GM18858 (cell line): ENCODE measurements at regions not wholly inside any gene's neighbourhood (a gene's known extent, or its start where the extent isn't known, plus 50 kb on each side); places are given as distances from the start of the nearest gene placed in this dataset.
"Not testable (repeated sequence)": the region's sequence is repeated elsewhere in the genome, so short reads cannot be mapped to it uniquely, and the experiment has no call there.

Source experiments
- ATAC-seq: cut with Tn5 transposase; IDR thresholded peaks from one replicate; pipeline ENCODE4 v1.9.1; 2021; ENCODE audit not compliant: unreplicated experiment

DNA sequence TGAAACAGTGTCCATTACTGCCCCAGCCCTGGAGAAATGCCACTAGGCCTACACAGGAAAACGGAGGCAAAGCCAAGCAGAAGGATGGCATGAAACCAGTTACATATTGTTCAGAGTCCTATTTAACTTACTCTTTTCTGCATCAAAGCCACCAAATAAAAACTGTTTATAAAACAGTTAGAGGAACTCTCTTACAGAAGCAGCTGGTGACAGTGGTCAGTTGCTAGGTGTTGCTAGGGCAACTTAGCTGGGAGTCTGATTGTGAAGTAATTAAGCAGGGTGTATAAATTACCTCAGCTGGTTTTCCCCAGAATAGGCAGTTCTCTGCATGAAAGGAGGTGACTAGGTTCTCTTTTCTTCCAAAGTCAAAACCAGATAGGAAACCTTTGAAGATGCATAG is 115.6 kb upstream of the ZBED5 start:
- no peak for ATAC-seq

DNA sequence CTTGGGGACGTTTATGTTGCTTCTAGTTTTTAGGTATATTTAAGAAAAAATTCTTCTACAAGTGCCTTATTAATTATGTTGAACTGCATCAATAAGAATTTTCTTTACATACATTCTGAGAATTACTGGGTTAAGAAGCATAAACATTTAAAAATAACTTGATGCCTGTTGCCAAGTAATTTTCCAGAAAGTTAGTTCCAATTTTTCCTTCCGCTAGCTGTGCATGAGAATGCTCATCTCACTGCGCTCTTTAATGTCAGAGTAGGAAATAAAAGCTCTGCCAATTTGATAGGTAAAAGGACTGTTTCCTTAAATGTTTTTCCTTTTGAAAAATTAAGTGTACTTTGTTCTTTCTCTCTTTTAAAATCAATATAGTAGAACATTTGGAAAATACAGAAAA is 113.1 kb upstream of the ZBED5 start:
- no peak for ATAC-seq

DNA sequence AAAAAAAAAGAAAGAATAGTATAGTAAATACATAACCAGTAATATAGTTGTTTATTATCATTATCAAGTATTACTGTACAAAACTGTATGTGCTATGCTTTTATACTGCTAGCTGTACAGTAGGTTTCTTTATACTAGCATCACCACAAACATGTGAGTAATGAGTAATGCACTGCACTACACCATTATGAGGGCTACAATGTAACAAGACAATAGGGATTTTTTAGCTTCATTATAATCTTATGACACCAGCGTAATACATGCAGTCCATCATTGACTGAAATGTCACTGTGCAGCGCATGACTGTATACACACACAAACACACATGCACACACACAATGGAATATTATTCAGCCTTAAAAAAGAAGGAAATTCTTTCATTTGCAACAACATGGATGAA is 111.5 kb upstream of the ZBED5 start:
- no peak for ATAC-seq

DNA sequence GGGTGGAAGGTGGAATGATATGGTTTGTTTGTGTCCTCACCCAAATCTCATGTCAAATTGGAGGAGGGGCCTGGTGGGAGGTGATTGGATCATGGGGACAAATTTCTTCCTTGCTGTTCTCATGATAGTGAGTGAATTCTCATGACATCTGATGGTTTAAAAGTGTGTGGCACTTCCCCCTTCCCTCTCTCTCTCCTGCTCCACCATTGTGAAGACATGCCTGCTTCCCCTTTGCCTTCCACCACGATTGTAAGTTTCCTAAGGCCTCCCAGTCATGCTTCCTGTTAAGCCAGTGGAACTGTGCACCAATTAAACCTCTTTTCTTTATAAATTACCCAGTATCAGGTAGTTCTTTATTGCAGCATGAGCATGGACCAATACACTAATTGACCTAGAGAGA is 99.0 kb upstream of the ZBED5 start:
- ATAC-seq, result not testable (repeated sequence)

DNA sequence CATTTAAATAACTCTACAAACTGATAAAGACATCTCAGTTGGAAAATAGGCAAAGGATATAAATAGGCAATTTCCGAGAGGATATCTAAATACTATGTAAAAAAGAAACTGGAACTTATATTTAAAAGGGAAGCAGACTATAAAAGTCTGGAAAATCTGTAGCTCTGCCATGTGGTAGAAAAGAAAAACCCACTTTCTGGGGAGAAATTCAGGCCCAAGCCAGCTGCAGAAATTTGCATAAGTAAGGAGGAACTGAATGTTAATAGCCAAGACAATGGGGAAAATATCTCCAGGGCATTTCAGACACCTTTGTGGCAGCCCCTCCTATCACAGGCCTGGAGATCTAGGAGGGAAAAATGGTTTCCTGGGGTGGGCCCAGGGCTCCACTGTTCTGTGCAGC is 97.8 kb upstream of the ZBED5 start:
- no peak for ATAC-seq

DNA sequence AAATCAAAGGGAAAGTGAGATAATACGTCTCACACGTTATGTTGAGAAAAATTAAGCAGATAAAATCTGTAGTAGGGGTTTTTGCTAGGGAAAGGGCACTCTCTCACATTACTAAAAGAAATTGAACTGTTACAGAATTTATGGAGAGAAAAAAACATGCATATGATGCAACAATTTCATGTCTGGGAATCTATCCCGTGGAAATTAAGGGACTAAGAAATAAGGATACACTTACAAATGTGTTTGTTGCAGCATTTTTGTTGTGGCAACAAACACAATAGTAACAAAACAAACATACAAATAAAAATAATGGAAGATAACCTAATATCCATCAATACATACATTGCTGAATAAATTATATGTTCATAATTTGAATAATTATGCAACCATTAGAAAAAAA is 96.3 kb upstream of the ZBED5 start:
- no peak for ATAC-seq

DNA sequence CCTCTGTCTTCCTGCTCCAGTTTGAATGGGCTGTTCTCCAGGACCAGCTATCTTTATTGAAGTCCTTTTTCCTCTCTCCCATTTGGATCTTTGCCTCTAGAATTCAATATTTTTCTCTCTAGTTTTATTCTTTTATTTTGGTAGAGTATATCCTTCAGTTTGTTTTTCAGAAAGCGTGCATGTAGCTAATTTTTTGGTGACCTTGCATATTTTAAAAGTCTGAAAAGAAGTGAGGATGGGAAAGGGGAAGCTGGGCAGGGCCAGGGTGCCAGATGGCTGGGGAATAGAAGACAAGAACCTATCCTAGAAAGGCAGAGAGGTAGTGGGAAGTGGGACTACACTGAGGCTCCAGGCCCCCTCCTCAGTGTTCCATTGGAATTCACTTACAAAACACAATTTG is 95.0 kb upstream of the ZBED5 start:
- no peak for ATAC-seq

DNA sequence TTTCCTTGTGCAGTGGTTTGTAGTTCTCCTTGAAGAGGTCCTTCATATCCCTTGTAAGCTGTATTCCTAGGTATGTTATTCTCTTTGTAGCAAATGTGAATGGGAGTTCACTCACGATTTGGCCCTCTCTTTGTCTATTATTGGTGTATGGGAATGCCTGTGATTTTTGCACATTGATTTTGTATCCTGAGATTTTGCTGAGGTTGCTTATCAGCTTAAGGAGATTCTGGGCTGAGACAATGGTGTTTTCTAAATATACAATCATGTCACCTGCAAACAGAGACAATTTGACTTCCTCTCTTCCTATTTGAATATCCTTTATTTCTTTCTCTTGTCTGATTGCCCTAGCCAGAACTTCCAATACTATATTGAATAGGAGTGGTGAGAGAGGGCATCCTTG is 90.1 kb upstream of the ZBED5 start:
- not testable (repeated sequence) for ATAC-seq

DNA sequence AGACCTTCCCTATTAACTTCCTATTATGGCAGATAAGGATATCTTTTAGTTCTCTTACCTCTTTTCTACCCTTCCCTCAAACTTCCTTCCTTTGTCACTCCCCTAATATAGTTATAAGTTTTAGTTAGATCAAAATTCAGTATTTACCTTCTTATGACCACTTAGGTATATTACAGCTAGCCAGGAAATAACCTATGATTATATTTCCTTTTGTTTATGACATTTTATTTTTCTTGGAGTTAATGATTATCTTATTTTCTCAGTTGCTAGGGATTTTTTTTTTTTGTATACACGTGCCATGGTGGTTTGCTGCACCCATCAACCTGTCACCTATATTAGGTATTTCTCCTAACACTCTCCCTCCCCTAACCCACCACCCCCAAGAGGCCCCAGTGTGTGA is 88.2 kb upstream of the ZBED5 start:
- ATAC-seq, result no peak

DNA sequence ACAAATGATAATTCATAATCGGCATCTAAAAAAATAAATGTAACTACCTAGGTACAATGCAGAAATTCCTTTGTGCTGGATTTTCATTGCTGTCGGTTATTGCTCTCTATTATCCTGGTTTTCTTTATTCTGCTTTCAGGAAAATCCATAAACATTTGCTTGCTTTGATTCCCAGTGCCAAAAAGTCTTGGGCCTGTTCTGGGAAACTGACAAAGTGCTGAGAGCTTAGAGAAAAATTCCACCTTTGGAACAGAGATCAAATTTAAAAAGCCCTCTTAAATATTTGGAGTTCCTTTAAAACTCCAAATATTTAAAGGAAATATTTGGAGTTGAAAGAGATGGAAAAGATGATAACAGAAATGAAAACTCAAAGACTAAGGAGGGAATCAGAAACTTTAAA is 87.3 kb upstream of the ZBED5 start:
- no peak for ATAC-seq

DNA sequence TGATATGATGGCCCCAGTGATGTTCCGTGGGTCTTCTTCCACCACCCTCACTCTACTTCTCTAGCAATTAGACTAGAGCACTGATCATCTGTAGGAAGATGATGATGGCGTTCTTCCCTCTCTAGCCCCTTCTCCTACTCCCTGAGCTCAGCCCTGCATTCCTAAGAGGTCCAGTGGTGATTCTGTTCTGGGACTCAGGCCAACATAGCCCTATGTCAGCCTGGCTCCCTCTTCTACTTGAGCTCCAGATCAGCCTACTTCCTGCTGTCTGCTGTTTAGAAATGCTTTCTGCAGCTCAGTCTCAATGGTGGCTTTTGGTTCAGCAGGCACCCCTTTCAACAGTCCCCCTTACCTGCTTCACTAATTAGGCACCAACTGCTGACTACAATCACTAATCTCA is 86.1 kb upstream of the ZBED5 start:
- ATAC-seq, result no peak

DNA sequence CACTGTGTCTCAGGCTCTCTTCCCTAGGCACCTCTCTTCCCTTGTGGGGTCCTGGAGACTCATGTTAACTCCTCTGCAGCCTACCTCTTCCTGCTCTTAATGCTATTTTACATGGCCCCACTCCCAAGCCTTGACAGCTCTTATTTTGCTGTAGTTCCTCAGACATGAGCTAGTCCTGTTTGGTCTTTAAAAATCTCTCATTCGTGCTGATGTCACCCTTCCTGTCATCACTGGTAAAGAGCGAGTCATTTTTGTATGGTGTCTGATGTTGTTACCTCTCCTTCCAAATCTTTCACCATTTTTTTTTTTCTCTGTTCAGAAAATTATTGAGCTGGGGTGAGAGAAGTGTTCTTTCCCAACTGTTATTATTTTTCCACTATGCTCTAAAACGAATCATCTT is 84.8 kb upstream of the ZBED5 start:
- no peak for ATAC-seq

DNA sequence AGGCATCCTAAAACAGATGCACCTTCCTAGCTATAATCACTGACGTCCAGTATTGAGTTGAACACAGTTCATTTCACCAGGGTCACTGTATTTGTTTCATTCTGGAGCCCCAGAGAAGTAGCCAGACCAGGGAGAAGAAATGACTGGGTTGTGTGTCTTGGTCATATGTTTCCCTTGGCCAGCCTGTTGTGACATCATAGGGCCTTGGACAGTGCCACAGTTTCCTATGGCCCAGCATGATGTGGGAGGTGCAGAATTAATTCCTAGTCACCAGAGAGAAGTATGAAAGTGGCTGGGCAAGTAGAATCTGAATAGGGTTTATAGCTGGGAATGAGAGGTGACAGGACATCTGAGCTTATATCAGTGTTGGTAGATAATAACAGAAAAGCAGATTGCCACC is 84.0 kb upstream of the ZBED5 start:
- no peak for ATAC-seq

DNA sequence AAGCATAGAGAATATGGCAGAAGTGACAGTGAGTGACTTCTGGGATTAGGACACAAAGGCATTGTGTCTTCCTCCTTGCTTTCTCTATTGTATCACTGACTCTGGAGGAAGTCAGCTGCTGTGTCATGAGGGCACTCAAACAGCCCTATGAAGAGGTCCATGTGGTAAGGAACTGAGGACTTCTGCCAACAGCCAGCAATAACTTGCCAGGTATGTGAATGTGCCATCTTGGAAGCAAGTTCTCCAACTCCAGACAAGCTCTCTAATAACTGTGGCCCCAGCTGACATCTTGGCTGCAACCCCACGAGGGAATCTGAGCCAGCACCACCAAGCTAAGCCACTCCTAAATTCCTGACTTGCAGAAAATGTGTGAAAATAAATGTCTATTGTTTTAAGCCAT is 83.6 kb upstream of the ZBED5 start:
- ATAC-seq, result no peak

DNA sequence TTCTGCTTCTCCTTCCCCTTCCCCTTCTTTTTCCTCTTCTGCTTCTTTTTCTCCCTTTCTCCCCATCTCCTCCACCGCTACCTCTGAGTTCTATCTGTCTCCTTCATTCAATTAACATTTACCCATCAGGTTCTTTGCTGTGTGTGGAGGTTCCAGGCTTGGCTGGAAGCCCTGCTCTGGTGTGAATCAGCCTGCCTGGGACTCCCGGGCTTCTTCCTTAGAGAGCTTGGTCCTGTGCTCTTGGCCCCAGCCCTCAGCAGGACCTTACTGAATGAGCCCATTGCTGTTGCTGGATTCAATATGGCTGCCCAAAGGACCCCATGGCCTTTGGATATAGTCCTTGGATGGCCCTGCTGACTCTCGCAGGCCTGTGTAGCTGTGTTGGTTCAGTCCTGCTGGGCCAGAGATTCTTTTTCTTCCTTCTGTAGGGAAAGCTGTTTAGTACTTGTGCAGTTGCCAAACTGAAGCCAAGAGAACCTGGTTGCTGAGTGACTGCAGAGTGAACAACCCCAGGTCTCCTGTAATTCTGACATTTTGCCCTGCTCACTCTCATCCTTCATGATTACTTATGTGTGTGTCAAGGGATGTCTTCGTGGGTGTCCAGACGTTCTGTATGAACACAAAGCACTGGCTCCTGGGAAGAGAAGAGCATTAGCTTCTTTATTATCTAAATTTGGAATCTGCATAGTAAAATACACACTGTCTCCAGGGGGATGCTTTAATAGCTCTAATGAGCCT is 81.0 kb upstream of the ZBED5 start:
- no peak for ATAC-seq

DNA sequence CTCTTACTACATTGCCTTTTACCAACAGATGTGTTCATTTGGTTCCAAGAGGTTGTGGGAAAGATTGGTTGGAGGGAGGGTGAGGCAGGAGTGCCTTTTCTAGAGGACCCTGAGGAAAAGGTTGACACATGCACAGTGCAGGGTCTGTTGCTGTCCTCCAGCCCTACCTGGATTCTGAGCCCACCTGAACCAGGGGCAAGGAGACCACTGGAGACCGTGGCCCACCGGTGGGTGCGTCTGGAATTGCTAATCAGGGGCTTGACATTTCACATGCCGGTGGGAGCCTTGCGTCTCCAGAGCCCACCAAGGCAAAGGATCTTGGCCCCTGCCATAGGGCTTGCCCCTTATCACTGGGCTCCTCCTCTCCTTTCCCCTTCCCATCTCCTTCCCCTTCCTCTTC is 80.4 kb upstream of the ZBED5 start:
- no peak for ATAC-seq

DNA sequence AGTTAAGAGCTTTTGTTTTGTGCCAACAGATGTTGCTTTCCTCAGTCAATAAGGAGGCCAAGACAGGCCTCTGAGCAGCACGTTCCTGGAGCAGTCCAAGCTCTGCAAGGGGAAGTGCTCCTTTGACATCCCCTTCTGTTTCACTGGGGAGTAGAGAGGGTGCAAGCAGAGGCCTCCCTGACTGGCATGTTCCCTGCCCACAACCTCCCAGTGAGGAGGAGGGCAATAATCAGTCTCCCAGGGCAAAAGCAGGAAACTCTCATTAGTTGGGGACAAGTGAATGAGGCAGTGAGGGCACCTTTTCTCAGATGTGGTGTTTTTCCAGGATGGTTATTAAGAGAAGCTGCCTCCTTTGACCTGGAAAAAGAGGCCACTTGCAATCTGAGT is 79.5 kb upstream of the ZBED5 start:
- ATAC-seq, result no peak

DNA sequence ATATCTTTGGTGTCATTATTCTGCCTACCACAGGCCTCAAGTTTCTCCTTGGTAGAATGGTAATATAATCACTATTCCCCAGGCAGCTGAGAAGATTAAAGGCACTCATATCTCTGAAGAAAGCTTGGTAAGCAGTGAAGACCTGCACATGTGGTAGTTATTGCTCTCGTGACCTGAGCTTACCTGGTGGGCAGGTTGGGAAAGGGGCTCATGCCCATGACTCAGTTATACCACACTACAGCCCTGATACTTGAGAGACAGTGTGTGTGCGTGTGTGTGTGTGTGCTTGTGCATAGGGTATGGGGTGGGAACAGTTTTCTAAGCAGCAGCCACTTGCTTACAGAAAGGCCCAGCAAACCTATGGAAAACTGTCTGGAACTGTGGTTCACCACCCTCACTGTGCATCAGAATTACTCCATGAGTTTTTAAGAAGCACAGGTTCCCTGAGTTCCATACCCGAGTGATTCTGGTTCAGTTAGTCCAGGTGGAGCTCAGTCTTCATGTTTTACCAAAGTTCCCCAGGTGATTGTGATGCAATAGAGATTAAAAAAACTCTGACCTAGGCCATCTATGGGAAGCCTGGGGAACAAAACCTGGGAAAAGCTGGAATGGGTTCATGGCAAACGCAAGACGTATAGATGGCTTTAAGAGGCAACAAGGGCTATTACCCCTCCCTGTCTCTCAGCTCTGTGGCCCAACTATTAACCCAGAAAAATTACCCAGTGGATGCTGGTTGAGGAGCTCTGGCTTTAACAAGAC is 79.0 kb upstream of the ZBED5 start:
- no peak for ATAC-seq

DNA sequence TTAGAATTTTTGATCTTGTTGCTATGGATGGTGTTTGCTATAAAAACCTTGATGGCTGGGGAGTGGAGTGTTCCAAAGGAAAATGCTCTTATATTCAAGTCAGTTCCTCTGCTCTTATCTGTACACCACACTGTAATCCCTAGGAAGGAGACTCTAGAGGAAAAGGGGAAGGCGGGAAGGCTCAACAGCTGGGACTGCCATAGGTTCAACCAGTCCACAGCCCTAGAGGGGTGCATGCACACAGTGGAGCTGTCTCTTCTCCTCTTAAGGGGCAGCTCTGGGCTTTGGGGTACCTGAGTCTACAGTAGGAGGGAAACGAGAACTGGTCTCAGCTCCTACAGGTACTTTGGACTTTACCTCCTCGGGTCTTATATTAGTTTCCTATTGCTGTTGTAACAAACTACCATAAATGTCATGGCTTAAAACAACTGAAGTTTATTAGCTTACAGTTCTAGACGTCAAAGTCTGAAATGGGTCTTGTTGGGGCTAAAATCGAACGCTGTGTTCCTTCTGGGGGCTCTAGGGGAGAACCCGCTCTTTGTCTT is 77.2 kb upstream of the ZBED5 start:
- ATAC-seq, result no peak

DNA sequence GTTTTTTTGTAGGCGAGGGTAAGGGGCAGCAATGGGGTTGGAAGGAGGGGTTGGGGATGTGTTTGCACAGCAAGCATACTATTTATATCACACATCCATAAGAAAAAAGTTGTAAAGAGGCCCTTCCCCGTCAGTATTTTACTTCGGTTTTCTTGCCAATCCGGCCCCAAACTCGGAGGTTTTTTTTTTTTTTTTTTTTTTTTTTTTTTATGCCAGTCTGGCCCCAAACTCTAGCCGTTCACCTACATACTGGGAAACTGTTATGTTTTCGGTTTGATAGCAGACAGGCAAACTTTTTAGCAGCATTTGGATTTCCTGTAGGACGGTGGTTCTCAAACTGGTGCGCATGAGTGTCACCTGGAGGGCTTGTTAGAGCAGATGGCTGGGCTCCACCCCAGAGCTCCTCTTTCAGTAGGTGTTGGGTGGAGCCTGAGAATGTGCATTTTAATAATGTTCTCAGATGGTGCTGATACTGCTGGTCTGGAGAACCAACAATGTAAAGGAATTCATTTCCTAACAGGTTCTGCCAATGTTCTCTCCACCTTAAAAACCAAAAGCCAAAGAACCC is 76.5 kb upstream of the ZBED5 start:
- no peak for ATAC-seq

DNA sequence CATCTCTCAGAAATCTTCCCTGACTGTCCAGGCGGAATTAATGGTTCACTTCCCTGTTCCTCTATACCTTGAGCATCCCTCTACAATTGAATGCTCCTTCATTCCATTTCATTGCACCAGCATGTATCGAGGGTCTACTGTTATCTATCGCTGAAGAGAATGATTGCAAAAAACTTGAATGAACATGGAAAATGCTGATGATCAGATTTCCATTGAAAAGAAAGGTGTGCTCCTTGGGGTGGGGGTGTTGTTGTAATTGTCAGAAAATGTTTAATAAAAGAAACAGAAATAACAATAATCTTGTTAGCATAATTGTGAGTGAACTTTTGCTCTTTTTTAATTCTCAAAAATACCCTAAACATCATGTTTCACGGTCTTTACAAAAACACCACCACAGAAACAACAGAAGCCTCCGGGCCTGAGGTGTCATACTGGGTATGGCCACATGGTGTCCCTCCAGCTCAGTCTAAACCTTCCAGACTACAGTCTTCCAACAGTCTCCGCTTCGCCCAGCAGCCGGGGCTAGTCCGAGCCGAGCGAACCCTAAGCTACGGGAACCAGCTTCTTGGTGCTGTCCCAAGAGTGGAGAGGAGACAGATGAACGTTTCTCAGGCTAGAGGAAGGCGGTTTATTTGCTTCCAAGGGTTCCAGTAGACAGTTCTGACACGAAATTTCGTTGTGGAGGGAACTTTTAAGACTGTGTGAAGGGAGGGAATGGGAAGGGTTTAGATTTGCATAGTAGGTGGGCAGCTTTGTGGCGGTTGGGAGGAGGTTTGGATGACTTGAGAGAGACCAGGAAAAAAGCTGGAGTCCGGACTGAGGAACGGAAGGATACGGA is 75.8 kb upstream of the ZBED5 start:
- ATAC-seq, result peak; percentile 93
